AG04450 (cell line): ENCODE measurements at regions not wholly inside any gene's neighbourhood (a gene's known extent, or its start where the extent isn't known, plus 50 kb on each side); places are given as distances from the start of the nearest gene placed in this dataset.

Experiments
- CTCF ChIA-PET: fragments of 300-600, 350-600 bp; formaldehyde crosslinking; extraction: SDS; loops from one replicate; lab custom pipeline; 2022; ENCODE audit warnings: antibody characterized with exemption, inconsistent platforms; lab: Charles Lee
- POLR2A ChIA-PET: fragments of 350-600 bp; formaldehyde crosslinking; extraction: SDS; loops from one replicate; lab custom pipeline; 2021; ENCODE audit warnings: antibody characterized with exemption, inconsistent platforms; lab: Yijun Ruan, JAX
- DNase-seq: peaks from one replicate; pipeline ENCODE4 v3.0.0-alpha.2; 2011; ENCODE audit warnings: low read depth, low spot score
- H3K27ac ChIP-seq: one replicate; pipeline ENCODE4 v1.5.1; 2012; ENCODE audit warnings: low read depth, low read length, control low read depth
- H3K27me3 ChIP-seq: one replicate; pipeline ENCODE4 v1.6.0; 2012; ENCODE audit warnings: low read length; ENCODE audit not compliant: control insufficient read depth, insufficient read depth
- H3K4me3 ChIP-seq: 2 replicates; pipeline ENCODE4 v1.5.1; 2011; ENCODE audit warnings: mild to moderate bottlenecking, low read depth, low read length, control low read depth
- H3K9me3 ChIP-seq: 2 replicates; pipeline ENCODE4 v1.5.1; 2012; ENCODE audit warnings: low read length; ENCODE audit not compliant: control insufficient read depth, insufficient read depth
- TF ChIP-seq, protein P1 (sequence below): IDR thresholded peaks from 2 replicates; pipeline ENCODE4 v1.5.1; 2011; ENCODE audit warnings: low read depth, low read length, control low read depth, inconsistent platforms

DNA sequence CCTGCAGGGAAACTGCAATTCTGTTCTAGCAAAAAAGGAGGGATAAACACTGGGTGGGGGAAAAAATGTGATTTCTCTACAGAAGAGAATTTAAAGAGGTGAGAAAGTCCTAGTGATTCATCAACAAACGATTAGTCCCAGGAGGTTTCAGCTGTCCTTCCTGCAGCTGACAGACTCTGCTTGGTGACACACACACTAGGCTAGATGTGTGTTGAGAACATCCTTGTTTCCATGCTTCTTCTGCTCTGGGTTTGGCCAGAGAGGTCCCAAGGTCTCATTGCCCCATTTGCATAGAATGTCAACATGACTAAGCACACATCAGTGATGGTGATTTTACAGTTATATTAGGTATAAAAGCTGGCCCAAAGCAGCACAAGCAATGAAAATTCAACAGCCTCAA, 258.3 kb downstream of the NFATC2 start:
- Histone ChIP-seq H3K27me3 (peaks cover 22% of the 10 kb centered on the region), H3K4me3 (no peak overlapping the region), H3K27ac (no peak overlapping the region), H3K9me3 (peaks cover 2% of the 10 kb centered on the region; the same call in 1 of the 2 replicates)
- ChIA-PET CTCF (interaction anchor here (0.9 kb wide), 1 partner anchor 297 kb away, joined by 4 read pairs; no protein-coding TSS in a partner anchor), POLR2A (no interaction called here)
- TF ChIP-seq, protein P1, sequence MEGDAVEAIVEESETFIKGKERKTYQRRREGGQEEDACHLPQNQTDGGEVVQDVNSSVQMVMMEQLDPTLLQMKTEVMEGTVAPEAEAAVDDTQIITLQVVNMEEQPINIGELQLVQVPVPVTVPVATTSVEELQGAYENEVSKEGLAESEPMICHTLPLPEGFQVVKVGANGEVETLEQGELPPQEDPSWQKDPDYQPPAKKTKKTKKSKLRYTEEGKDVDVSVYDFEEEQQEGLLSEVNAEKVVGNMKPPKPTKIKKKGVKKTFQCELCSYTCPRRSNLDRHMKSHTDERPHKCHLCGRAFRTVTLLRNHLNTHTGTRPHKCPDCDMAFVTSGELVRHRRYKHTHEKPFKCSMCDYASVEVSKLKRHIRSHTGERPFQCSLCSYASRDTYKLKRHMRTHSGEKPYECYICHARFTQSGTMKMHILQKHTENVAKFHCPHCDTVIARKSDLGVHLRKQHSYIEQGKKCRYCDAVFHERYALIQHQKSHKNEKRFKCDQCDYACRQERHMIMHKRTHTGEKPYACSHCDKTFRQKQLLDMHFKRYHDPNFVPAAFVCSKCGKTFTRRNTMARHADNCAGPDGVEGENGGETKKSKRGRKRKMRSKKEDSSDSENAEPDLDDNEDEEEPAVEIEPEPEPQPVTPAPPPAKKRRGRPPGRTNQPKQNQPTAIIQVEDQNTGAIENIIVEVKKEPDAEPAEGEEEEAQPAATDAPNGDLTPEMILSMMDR: no peak
- no peak for DNase-seq

DNA sequence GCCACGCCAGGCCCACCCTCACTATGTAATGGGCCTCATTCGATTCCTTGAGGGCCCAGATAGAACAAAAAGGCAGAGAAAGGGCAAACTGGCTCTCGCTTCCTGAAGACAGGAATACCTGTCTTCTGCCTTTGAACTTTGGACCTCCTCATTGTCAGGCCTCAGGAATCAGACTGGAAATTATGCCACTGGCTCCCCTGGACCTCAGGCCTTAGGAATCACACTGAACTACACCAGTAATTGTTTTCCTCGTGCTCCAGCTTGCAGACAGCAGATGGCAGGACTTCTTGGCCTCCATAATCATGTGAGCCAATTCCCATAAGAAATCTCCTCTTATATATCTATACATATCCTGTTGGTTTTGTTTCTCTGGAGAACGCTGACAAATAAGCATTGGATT, 258.6 kb upstream of the KCNG1 start:
- Histone ChIP-seq H3K9me3 (peaks cover 2% of the 10 kb centered on the region; the same call in 1 of the 2 replicates), H3K27me3 (peaks cover 17% of the 10 kb centered on the region), H3K27ac (no peak overlapping the region), H3K4me3 (no peak overlapping the region)
- TF ChIP-seq, protein P1: no peak
- CTCF ChIA-PET: no interaction called here
- POLR2A ChIA-PET: no interaction called here
- DNase-seq: no peak

DNA sequence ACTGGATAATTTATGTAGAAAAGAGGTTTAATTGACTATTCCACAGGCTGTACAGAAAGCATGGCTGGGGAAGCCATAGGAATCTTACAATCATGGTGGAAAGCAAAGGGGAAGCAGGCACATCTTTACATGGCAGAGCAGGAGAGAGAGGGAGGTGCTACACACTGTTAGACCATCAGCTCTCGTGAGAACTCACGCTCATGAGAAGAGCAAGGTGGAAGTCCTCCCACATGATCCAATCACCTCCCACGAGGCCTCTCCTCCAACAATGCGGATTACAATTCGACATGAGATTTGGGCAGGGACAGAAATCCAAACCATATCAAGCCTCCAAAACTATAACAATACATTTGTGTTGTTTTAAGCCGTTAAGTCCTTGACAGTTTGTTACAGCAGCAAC, 257.1 kb upstream of the KCNG1 start:
- Histone ChIP-seq H3K27me3 (peaks cover 12% of the 10 kb centered on the region), H3K4me3 (no peak overlapping the region), H3K27ac (no peak overlapping the region), H3K9me3 (peaks cover 2% of the 10 kb centered on the region; the same call in 1 of the 2 replicates)
- no peak for DNase-seq
- ChIA-PET CTCF (interaction anchor here (0.6 kb wide), 1 partner anchor 58 kb away, joined by 4 read pairs; no protein-coding TSS in a partner anchor), POLR2A (no interaction called here)
- TF ChIP-seq, protein P1: no peak

DNA sequence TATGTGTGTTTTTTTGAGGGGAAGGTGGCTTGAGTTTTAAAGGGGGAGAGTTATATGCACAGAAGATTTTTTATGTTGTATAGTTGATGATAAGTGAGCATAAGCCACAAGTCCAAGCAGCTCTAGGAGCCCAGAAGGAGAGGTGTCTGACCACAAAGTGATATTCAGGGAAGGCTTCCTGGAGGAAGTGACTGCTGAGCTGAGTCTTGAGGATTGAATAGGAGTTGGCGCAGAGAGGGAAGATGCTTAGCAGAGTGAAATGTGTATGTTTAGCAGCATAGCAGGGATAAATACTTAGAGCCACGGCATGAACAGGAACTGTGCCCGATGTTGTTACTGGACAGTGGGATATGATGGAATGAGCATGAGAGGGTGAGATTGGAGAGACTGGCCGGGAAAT, 255.1 kb upstream of the KCNG1 start:
- CTCF ChIA-PET: no interaction called here
- Histone ChIP-seq H3K27me3 (peaks cover 21% of the 10 kb centered on the region), H3K27ac (no peak overlapping the region), H3K4me3 (no peak overlapping the region), H3K9me3 (peaks cover 2% of the 10 kb centered on the region; the same call in 1 of the 2 replicates)
- POLR2A ChIA-PET: no interaction called here
- TF ChIP-seq, protein P1: no peak
- no peak for DNase-seq

DNA sequence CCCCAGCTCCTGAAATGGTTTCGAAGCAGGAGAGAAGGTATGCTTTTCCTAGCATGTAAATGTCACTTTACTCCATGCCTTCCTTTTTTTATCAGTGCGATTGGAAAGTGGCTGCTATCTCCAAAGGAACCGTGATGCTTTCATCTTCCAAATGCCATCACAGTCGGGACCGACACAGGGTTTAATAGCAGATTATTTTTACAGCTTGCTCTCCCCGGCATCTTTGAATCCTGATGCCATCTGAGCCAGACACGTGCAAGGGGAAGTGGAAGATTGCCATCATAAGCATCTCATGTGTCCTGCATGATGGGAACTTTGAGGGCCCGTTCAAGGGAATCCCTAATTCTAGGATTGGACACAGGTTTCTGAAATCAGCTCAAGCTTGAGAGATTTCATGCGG, 253.4 kb upstream of the KCNG1 start:
- CTCF ChIA-PET: interaction anchor here (0.7 to 1.6 kb wide), 3 partner anchors 31 to 278 kb away, joined by 3 to 6 read pairs (median 4); no protein-coding TSS in a partner anchor
- peaks cover 2% of the 10 kb centered on the region; the same call in 1 of the 2 replicates for H3K9me3 ChIP-seq
- DNase-seq: no peak

More for the DNA sequence above, 253.4 kb upstream of the KCNG1 start:
- H3K27me3 ChIP-seq: peaks cover 21% of the 10 kb centered on the region
- POLR2A ChIA-PET: interaction anchor here (0.6 kb wide), 1 partner anchor 386 kb away, joined by 5 read pairs; no protein-coding TSS in a partner anchor
- TF ChIP-seq, protein P1: no peak
- H3K4me3 ChIP-seq: no peak overlapping the region
- H3K27ac ChIP-seq: no peak overlapping the region
